ENCODE measurements at regions not wholly inside any gene's neighbourhood (a gene's known extent, or its start where the extent isn't known, plus 50 kb on each side); places are given as distances from the start of the nearest gene placed in this dataset.

DNA sequence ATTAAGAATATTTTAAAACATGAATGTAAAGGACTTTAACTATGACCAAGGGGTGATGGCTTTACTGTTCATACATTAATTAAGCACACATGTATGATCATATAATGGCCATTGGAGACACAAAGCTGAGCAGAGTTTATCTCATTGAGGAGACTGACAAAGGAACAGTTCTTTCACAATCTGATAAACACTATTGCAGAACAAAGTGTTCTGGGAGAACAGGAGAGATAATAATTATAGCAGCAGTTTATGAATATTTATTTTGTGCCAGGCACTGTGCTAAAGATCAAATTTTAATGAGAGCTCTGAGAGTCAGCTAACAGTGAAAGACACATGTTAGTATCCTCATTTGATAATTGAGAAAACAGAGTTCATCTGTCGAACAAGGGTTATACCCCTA is 242.4 kb upstream of the NR3C2 start:
- Histone ChIP-seq H3K27me3 (ENCODE audit: control insufficient read depth, low read length) (no peaks in the 10 kb centered on the region), H3K9me3 (ENCODE audit: control insufficient read depth, insufficient read depth, low read length) (no peaks in the 10 kb centered on the region), H4K20me1 (ENCODE audit: control insufficient read depth, insufficient read depth, low read depth, low read length) (no peaks in the 10 kb centered on the region), H3K9me2 (replicated peaks; ENCODE audit: control insufficient read depth, low read length) (no peaks in the 10 kb centered on the region), H3K36me3 (ENCODE audit: control insufficient read depth, low read length) (no peaks in the 10 kb centered on the region), H3K4me3 (ENCODE audit: low read length) (no peak overlapping the region), H3K79me2 (ENCODE audit: control insufficient read depth, low read length) (no peaks in the 10 kb centered on the region), H3K4me1 (ENCODE audit: control insufficient read depth, low read length) (no peaks in the 10 kb centered on the region), H3K27ac (ENCODE audit: low read depth, low read length) (no peak overlapping the region), H3K4me2 (ENCODE audit: low read length) (no peak overlapping the region), H3F3A (ENCODE audit: control insufficient read depth, insufficient read depth) (no peaks in the 10 kb centered on the region)
- no peak for TF ChIP-seq EZH2phosphoT487 (IDR thresholded peaks at IDR 0.05; ENCODE audit: borderline replicate concordance, low read length)
- TF ChIP-seq, protein P1, sequence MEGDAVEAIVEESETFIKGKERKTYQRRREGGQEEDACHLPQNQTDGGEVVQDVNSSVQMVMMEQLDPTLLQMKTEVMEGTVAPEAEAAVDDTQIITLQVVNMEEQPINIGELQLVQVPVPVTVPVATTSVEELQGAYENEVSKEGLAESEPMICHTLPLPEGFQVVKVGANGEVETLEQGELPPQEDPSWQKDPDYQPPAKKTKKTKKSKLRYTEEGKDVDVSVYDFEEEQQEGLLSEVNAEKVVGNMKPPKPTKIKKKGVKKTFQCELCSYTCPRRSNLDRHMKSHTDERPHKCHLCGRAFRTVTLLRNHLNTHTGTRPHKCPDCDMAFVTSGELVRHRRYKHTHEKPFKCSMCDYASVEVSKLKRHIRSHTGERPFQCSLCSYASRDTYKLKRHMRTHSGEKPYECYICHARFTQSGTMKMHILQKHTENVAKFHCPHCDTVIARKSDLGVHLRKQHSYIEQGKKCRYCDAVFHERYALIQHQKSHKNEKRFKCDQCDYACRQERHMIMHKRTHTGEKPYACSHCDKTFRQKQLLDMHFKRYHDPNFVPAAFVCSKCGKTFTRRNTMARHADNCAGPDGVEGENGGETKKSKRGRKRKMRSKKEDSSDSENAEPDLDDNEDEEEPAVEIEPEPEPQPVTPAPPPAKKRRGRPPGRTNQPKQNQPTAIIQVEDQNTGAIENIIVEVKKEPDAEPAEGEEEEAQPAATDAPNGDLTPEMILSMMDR (IDR thresholded peaks at IDR 0.05; ENCODE audit: low read depth, low read length, poor library complexity, severe bottlenecking), result no peak

DNA sequence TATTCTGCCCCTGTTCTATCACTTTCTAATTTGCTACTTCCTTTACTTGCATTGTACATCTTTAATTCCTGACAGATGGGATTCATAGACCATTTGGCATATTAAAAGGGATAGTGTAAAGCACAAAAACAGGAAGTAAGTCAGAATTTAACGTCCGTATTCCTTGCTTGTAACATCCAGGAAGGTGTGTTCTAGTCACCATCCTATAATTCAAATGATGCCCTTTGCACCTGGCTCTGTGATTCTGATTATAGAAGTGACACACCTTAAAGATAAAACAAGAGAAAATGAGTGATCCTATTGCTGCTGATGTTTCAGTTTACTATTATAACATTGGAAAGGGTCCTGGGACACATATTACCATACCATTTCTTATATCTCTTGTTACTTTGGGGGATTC is 238.7 kb upstream of the NR3C2 start:
- no peak for TF ChIP-seq EZH2phosphoT487 (IDR thresholded peaks at IDR 0.05; ENCODE audit: borderline replicate concordance, low read length)
- TF ChIP-seq, protein P1 (IDR thresholded peaks at IDR 0.05; ENCODE audit: low read depth, low read length, poor library complexity, severe bottlenecking), result no peak
- Histone ChIP-seq H3K4me3 (ENCODE audit: low read length) (no peak overlapping the region), H3K36me3 (ENCODE audit: control insufficient read depth, low read length) (no peaks in the 10 kb centered on the region), H3K9me2 (replicated peaks; ENCODE audit: control insufficient read depth, low read length) (no peaks in the 10 kb centered on the region), H3F3A (ENCODE audit: control insufficient read depth, insufficient read depth) (no peaks in the 10 kb centered on the region), H4K20me1 (ENCODE audit: control insufficient read depth, insufficient read depth, low read depth, low read length) (no peaks in the 10 kb centered on the region), H3K27ac (ENCODE audit: low read depth, low read length) (no peak overlapping the region), H3K9me3 (ENCODE audit: control insufficient read depth, insufficient read depth, low read length) (no peaks in the 10 kb centered on the region), H3K27me3 (ENCODE audit: control insufficient read depth, low read length) (no peaks in the 10 kb centered on the region), H3K4me2 (ENCODE audit: low read length) (no peak overlapping the region), H3K4me1 (ENCODE audit: control insufficient read depth, low read length) (no peaks in the 10 kb centered on the region), H3K79me2 (ENCODE audit: control insufficient read depth, low read length) (no peaks in the 10 kb centered on the region)

DNA sequence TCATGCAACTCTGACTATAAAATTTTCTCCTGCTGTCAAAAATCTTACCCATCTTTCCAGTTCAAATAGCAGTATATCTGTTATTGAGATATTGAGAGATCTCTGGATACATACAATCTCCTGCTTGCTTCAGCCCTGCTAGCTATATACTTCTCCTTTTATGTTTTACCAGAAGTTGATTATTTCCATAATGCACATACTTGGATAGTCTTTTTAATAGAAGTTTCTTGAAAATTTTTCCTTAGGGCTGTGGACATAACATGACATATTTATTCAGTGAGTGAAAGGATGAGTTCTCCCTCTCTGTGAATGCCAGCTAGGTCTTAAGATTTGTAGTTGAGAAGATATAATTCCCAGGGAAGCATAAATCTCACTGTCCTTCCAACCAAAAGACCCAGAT is 234.1 kb upstream of the NR3C2 start:
- Histone ChIP-seq H3K27ac (ENCODE audit: low read depth, low read length) (no peak overlapping the region), H3K9me2 (replicated peaks; ENCODE audit: control insufficient read depth, low read length) (no peaks in the 10 kb centered on the region), H3K4me2 (ENCODE audit: low read length) (no peak overlapping the region), H3K79me2 (ENCODE audit: control insufficient read depth, low read length) (no peaks in the 10 kb centered on the region), H3F3A (ENCODE audit: control insufficient read depth, insufficient read depth) (no peaks in the 10 kb centered on the region), H3K9me3 (ENCODE audit: control insufficient read depth, insufficient read depth, low read length) (no peaks in the 10 kb centered on the region), H4K20me1 (ENCODE audit: control insufficient read depth, insufficient read depth, low read depth, low read length) (no peaks in the 10 kb centered on the region), H3K36me3 (ENCODE audit: control insufficient read depth, low read length) (no peaks in the 10 kb centered on the region), H3K4me1 (ENCODE audit: control insufficient read depth, low read length) (no peaks in the 10 kb centered on the region), H3K27me3 (ENCODE audit: control insufficient read depth, low read length) (no peaks in the 10 kb centered on the region), H3K4me3 (ENCODE audit: low read length) (no peak overlapping the region)
- no peak for TF ChIP-seq EZH2phosphoT487 (IDR thresholded peaks at IDR 0.05; ENCODE audit: borderline replicate concordance, low read length)
- TF ChIP-seq, protein P1 (IDR thresholded peaks at IDR 0.05; ENCODE audit: low read depth, low read length, poor library complexity, severe bottlenecking), result no peak

DNA sequence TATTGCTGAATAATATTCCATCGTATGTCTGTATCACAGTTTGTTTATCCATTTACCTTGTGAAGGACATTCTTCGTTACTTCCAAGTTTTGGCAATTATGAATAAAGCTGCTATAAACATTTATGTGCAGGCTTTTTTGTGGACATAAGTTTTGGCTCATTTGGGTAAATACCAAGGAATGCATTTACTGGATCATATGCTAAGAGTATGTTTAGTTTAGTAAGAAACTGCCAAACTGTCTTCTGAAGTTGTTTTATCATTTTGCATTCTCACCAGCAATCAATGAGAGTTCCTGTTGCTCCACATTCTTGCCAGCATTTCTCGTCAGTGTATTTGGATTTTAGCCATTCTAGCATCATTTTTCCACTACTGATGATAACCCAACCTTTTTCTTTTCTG is 232.7 kb upstream of the NR3C2 start:
- Histone ChIP-seq H3K27ac (ENCODE audit: low read depth, low read length) (no peak overlapping the region), H3K4me1 (ENCODE audit: control insufficient read depth, low read length) (no peaks in the 10 kb centered on the region), H3K4me2 (ENCODE audit: low read length) (no peak overlapping the region), H3K9me2 (replicated peaks; ENCODE audit: control insufficient read depth, low read length) (no peaks in the 10 kb centered on the region), H3K36me3 (ENCODE audit: control insufficient read depth, low read length) (no peaks in the 10 kb centered on the region), H3K9me3 (ENCODE audit: control insufficient read depth, insufficient read depth, low read length) (no peaks in the 10 kb centered on the region), H4K20me1 (ENCODE audit: control insufficient read depth, insufficient read depth, low read depth, low read length) (no peaks in the 10 kb centered on the region), H3K79me2 (ENCODE audit: control insufficient read depth, low read length) (no peaks in the 10 kb centered on the region), H3K27me3 (ENCODE audit: control insufficient read depth, low read length) (no peaks in the 10 kb centered on the region), H3K4me3 (ENCODE audit: low read length) (no peak overlapping the region), H3F3A (ENCODE audit: control insufficient read depth, insufficient read depth) (no peaks in the 10 kb centered on the region)
- TF ChIP-seq EZH2phosphoT487 (IDR thresholded peaks at IDR 0.05; ENCODE audit: borderline replicate concordance, low read length), result no peak
- TF ChIP-seq, protein P1 (IDR thresholded peaks at IDR 0.05; ENCODE audit: low read depth, low read length, poor library complexity, severe bottlenecking), result no peak
